AG04450 (cell line): ENCODE measurements at regions not wholly inside any gene's neighbourhood (a gene's known extent, or its start where the extent isn't known, plus 50 kb on each side); places are given as distances from the start of the nearest gene placed in this dataset.
"Not testable (repeated sequence)": the region's sequence is repeated elsewhere in the genome, so short reads cannot be mapped to it uniquely, and the experiment has no call there.

Experiments
- CTCF ChIA-PET: fragments of 300-600, 350-600 bp; formaldehyde crosslinking; extraction: SDS; loops from one replicate; lab custom pipeline; 2022; ENCODE audit warnings: antibody characterized with exemption, inconsistent platforms; lab: Charles Lee
- POLR2A ChIA-PET: fragments of 350-600 bp; formaldehyde crosslinking; extraction: SDS; loops from one replicate; lab custom pipeline; 2021; ENCODE audit warnings: antibody characterized with exemption, inconsistent platforms; lab: Yijun Ruan, JAX
- DNase-seq: peaks from one replicate; pipeline ENCODE4 v3.0.0-alpha.2; 2011; ENCODE audit warnings: low read depth, low spot score
- H3K27ac ChIP-seq: one replicate; pipeline ENCODE4 v1.5.1; 2012; ENCODE audit warnings: low read depth, low read length, control low read depth
- H3K27me3 ChIP-seq: one replicate; pipeline ENCODE4 v1.6.0; 2012; ENCODE audit warnings: low read length; ENCODE audit not compliant: control insufficient read depth, insufficient read depth
- H3K4me3 ChIP-seq: 2 replicates; pipeline ENCODE4 v1.5.1; 2011; ENCODE audit warnings: mild to moderate bottlenecking, low read depth, low read length, control low read depth
- H3K9me3 ChIP-seq: 2 replicates; pipeline ENCODE4 v1.5.1; 2012; ENCODE audit warnings: low read length; ENCODE audit not compliant: control insufficient read depth, insufficient read depth
- CTCF ChIP-seq: IDR thresholded peaks from 2 replicates; pipeline ENCODE4 v1.5.1; 2011; ENCODE audit warnings: low read depth, low read length, control low read depth, inconsistent platforms

GRCh38 chr20:12113075-12113467, 195.4 kb downstream of the BTBD3 start:
- POLR2A ChIA-PET: no interaction called here
- Histone ChIP-seq H3K4me3 (no peak overlapping the region), H3K27me3 (no peaks in the 10 kb centered on the region), H3K9me3 (no peaks in the 10 kb centered on the region), H3K27ac (no peak overlapping the region)
- TF ChIP-seq CTCF: no peak
- CTCF ChIA-PET: no interaction called here
- DNase-seq: no peak

GRCh38 chr20:12113468-12114371, 196.0 kb downstream of the BTBD3 start:
- Histone ChIP-seq H3K27me3 (no peaks in the 10 kb centered on the region), H3K27ac (no peak overlapping the region), H3K4me3 (no peak overlapping the region), H3K9me3 (no peaks in the 10 kb centered on the region)
- DNase-seq: no peak
- ChIA-PET CTCF (no interaction called here), POLR2A (no interaction called here)
- no peak for TF ChIP-seq CTCF

GRCh38 chr20:12129114-12129513, 211.4 kb downstream of the BTBD3 start:
- H3K27me3 ChIP-seq, H3K9me3 ChIP-seq, H3K27ac ChIP-seq, POLR2A ChIA-PET, DNase-seq, H3K4me3 ChIP-seq, CTCF ChIA-PET: not testable (repeated sequence)

GRCh38 chr20:12129532-12129931, 211.8 kb downstream of the BTBD3 start:
- H3K9me3 ChIP-seq, H3K4me3 ChIP-seq, DNase-seq, POLR2A ChIA-PET, H3K27me3 ChIP-seq, H3K27ac ChIP-seq, CTCF ChIA-PET: not testable (repeated sequence)

- no peak overlapping the region for H3K4me3 ChIP-seq
- H3K27me3 ChIP-seq: no peaks in the 10 kb centered on the region
- H3K9me3 ChIP-seq: no peaks in the 10 kb centered on the region
- CTCF ChIA-PET: no interaction called here
- DNase-seq: no peak
- TF ChIP-seq CTCF: no peak
- POLR2A ChIA-PET: no interaction called here
- H3K27ac ChIP-seq: no peak overlapping the region
Measured at GRCh38 chr20:12130781-12131180, 213.1 kb downstream of the BTBD3 start.

- Histone ChIP-seq H3K9me3 (no peaks in the 10 kb centered on the region), H3K4me3 (no peak overlapping the region), H3K27ac (no peak overlapping the region), H3K27me3 (no peaks in the 10 kb centered on the region)
- TF ChIP-seq CTCF: no peak
- POLR2A ChIA-PET: no interaction called here
- CTCF ChIA-PET: no interaction called here
- DNase-seq: no peak
Measured at GRCh38 chr20:12133553-12133952, 215.9 kb downstream of the BTBD3 start.

GRCh38 chr20:12145951-12146350, 228.3 kb downstream of the BTBD3 start:
- CTCF ChIA-PET, H3K9me3 ChIP-seq, H3K27ac ChIP-seq, H3K4me3 ChIP-seq, H3K27me3 ChIP-seq, DNase-seq, POLR2A ChIA-PET: not testable (repeated sequence)
